ENCODE measurements at regions not wholly inside any gene's neighbourhood (a gene's known extent, or its start where the extent isn't known, plus 50 kb on each side); places are given as distances from the start of the nearest gene placed in this dataset.
A peak's percentile ranks its signal among the peaks of the same experiment; 100 is the strongest.

DNA sequence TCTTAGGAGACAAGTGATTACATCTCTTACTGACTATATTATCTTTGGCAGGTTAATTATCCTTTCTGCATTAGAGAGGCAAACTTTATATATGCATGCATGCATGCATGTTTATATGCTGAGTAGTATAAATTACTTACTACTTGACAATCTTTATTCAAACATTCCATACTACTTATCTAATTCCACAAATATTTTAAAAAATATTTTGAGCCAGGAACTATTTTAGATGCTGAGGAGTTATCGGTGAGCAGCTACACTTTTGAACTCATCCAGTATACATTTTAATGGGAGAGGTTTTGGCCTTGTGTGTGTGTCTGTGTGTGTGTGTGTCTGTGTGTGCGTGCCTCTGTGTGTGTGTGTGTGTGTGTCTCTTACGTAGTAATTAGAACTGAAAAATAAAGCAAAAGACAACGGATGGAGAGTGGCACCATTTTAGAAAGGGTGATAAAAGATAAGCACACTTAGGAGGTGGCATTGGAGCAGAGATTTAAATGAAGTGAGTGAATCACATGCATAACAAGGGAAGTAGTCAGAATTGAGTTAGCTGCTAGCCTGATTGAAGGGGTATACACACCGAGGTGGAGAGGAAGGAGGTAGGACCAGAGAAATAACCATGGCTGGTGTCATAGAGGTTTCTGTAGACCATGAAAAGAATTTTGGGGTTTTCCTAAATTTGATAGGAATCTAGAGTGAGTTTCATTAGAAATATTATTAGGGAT is 1488.4 kb downstream of the MRPL39 start:
- H4K8ac ChIP-seq (ENCODE audit: low read depth, low read length), result no peak overlapping the region
- no peak overlapping the region for H2AK5ac ChIP-seq (ENCODE audit: low read length)
- no peaks in the 10 kb centered on the region for H3K4me1 ChIP-seq (ENCODE audit: control insufficient read depth, low read depth, low read length)
- H3K18ac ChIP-seq (ENCODE audit: low read length), result no peak overlapping the region
- H3K79me1 ChIP-seq (ENCODE audit: low read length), result no peaks in the 10 kb centered on the region
- no peaks in the 10 kb centered on the region for H3K27me3 ChIP-seq (ENCODE audit: insufficient read depth, low read length, poor library complexity)
- peak; percentile 2 for DNase-seq
- H3K36me3 ChIP-seq (ENCODE audit: control insufficient read depth, insufficient read depth, low read length), result no peaks in the 10 kb centered on the region
- H3K56ac ChIP-seq (ENCODE audit: low read length), result no peak overlapping the region
- H3K4ac ChIP-seq (ENCODE audit: low read depth, low read length), result no peak overlapping the region
- no peak overlapping the region for H3K4me3 ChIP-seq (ENCODE audit: low read length)
- H2BK5ac ChIP-seq (ENCODE audit: low read length), result no peak overlapping the region
- no peaks in the 10 kb centered on the region for H3K79me2 ChIP-seq (ENCODE audit: control insufficient read depth, insufficient read depth, low read length)
- no peak overlapping the region for H3K23ac ChIP-seq (ENCODE audit: low read length)
- WGBS (ENCODE audit: extremely low coverage, insufficient coverage, low lambda C conversion rate), result no CpG with 5 or more reads among the region's 5 CpGs
- no peak overlapping the region for H4K5ac ChIP-seq (ENCODE audit: low read length)
- no peak overlapping the region for H2BK15ac ChIP-seq (replicated peaks; ENCODE audit: low read depth)
- H3K4me2 ChIP-seq (ENCODE audit: low read length), result no peak overlapping the region
- no peak overlapping the region for H3K27ac ChIP-seq (ENCODE audit: low read depth, low read length)
- no peak overlapping the region for H3K9ac ChIP-seq (ENCODE audit: low read length)
- H2BK120ac ChIP-seq (ENCODE audit: low read depth, low read length), result no peak overlapping the region

DNA sequence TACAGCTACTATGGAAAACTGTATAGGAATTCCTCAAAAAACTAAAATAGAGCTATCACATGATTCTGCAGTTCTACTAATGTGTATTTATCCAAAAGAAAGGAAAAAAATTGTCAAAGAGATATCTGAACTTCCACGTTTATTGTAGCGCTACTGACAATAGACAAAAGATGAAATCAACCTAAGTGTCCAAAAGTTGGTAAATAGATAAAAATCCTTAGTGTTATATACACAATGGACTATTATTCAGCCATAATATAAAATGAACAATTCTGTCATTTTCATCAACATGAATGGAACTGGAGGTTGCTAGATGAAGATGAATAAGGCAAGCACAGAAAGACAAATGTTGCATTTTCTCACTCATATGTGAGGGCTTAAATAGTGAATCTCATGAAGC is 1492.1 kb downstream of the MRPL39 start:
- Histone ChIP-seq H3K27me3 (ENCODE audit: insufficient read depth, low read length, poor library complexity) (no peaks in the 10 kb centered on the region), H3K56ac (ENCODE audit: low read length) (no peak overlapping the region), H3K27ac (ENCODE audit: low read depth, low read length) (no peak overlapping the region), H4K8ac (ENCODE audit: low read depth, low read length) (no peak overlapping the region), H3K18ac (ENCODE audit: low read length) (no peak overlapping the region), H2BK15ac (replicated peaks; ENCODE audit: low read depth) (no peak overlapping the region), H3K79me1 (ENCODE audit: low read length) (no peaks in the 10 kb centered on the region), H3K4me1 (ENCODE audit: control insufficient read depth, low read depth, low read length) (no peaks in the 10 kb centered on the region), H2BK120ac (ENCODE audit: low read depth, low read length) (no peak overlapping the region), H2AK5ac (ENCODE audit: low read length) (no peak overlapping the region), H4K5ac (ENCODE audit: low read length) (no peak overlapping the region), H3K79me2 (ENCODE audit: control insufficient read depth, insufficient read depth, low read length) (no peaks in the 10 kb centered on the region), H2BK5ac (ENCODE audit: low read length) (no peak overlapping the region), H3K4me2 (ENCODE audit: low read length) (no peak overlapping the region), H3K4me3 (ENCODE audit: low read length) (no peak overlapping the region), H3K4ac (ENCODE audit: low read depth, low read length) (no peak overlapping the region), H3K23ac (ENCODE audit: low read length) (no peak overlapping the region), H3K9ac (ENCODE audit: low read length) (no peak overlapping the region), H3K36me3 (ENCODE audit: control insufficient read depth, insufficient read depth, low read length) (no peaks in the 10 kb centered on the region)
- no peak for DNase-seq
- no CpG with 5 or more reads among the region's 2 CpGs for WGBS (ENCODE audit: extremely low coverage, insufficient coverage, low lambda C conversion rate)

DNA sequence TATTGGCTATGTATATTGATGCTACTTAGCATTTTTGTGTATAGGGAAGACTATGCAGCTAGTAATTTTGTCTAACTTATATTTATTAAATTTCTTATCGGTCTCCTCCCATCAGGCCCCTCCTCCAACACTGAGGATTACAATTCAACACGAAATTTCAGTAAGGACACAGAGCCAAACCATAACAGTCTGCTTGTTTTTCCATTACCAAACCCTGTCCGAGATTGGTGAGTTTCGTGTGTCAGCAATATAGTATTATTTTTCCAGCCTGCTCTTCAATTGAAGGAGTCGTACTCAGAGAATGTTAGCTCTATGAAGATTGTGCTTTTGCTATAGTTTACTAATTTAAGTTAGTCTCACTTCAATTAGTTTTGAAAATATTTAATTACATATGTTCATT is 1495.3 kb downstream of the MRPL39 start:
- Histone ChIP-seq H3K23ac (ENCODE audit: low read length) (no peak overlapping the region), H3K36me3 (ENCODE audit: control insufficient read depth, insufficient read depth, low read length) (no peaks in the 10 kb centered on the region), H4K8ac (ENCODE audit: low read depth, low read length) (no peak overlapping the region), H2BK120ac (ENCODE audit: low read depth, low read length) (no peak overlapping the region), H3K79me2 (ENCODE audit: control insufficient read depth, insufficient read depth, low read length) (no peaks in the 10 kb centered on the region), H4K5ac (ENCODE audit: low read length) (no peak overlapping the region), H3K27ac (ENCODE audit: low read depth, low read length) (no peak overlapping the region), H2AK5ac (ENCODE audit: low read length) (no peak overlapping the region), H3K79me1 (ENCODE audit: low read length) (no peaks in the 10 kb centered on the region), H3K4me3 (ENCODE audit: low read length) (no peak overlapping the region), H3K27me3 (ENCODE audit: insufficient read depth, low read length, poor library complexity) (no peaks in the 10 kb centered on the region), H3K56ac (ENCODE audit: low read length) (no peak overlapping the region), H3K18ac (ENCODE audit: low read length) (no peak overlapping the region), H2BK15ac (replicated peaks; ENCODE audit: low read depth) (no peak overlapping the region), H3K9ac (ENCODE audit: low read length) (no peak overlapping the region), H3K4me1 (ENCODE audit: control insufficient read depth, low read depth, low read length) (no peaks in the 10 kb centered on the region), H3K4ac (ENCODE audit: low read depth, low read length) (no peak overlapping the region), H3K4me2 (ENCODE audit: low read length) (no peak overlapping the region), H2BK5ac (ENCODE audit: low read length) (no peak overlapping the region)
- WGBS (ENCODE audit: extremely low coverage, insufficient coverage, low lambda C conversion rate), result no CpG with 5 or more reads among the region's 5 CpGs
- DNase-seq, result no peak

DNA sequence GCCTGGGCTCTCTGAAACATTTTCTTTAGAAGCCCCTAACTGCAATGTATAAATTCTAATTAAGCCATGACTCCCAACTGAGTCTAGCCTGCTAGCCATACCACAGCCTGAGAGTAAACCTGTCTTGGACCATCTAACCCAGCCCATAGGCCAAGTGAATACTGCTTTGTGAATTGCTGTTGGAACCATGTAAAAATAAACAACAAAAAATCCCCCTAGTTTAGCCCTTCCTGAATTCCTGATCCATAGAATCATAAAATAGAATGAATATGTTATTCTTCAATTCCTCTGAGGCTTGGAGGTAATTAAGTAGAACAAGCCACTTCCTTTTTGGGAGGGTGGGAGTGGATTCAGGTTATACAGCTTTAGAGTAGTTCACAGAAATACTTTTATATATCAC is 1496.4 kb downstream of the MRPL39 start:
- H3K18ac ChIP-seq (ENCODE audit: low read length), result no peak overlapping the region
- no peak overlapping the region for H3K4me3 ChIP-seq (ENCODE audit: low read length)
- no peaks in the 10 kb centered on the region for H3K4me1 ChIP-seq (ENCODE audit: control insufficient read depth, low read depth, low read length)
- no peak overlapping the region for H3K56ac ChIP-seq (ENCODE audit: low read length)
- H3K4ac ChIP-seq (ENCODE audit: low read depth, low read length), result no peak overlapping the region
- no peak overlapping the region for H3K27ac ChIP-seq (ENCODE audit: low read depth, low read length)
- no peak for DNase-seq
- H2BK120ac ChIP-seq (ENCODE audit: low read depth, low read length), result no peak overlapping the region
- no peaks in the 10 kb centered on the region for H3K79me2 ChIP-seq (ENCODE audit: control insufficient read depth, insufficient read depth, low read length)
- H3K4me2 ChIP-seq (ENCODE audit: low read length), result no peak overlapping the region
- H3K27me3 ChIP-seq (ENCODE audit: insufficient read depth, low read length, poor library complexity), result no peaks in the 10 kb centered on the region
- H4K5ac ChIP-seq (ENCODE audit: low read length), result no peak overlapping the region
- H3K79me1 ChIP-seq (ENCODE audit: low read length), result no peaks in the 10 kb centered on the region
- H4K8ac ChIP-seq (ENCODE audit: low read depth, low read length), result no peak overlapping the region
- H2BK5ac ChIP-seq (ENCODE audit: low read length), result no peak overlapping the region
- H3K9ac ChIP-seq (ENCODE audit: low read length), result no peak overlapping the region
- no peak overlapping the region for H2BK15ac ChIP-seq (replicated peaks; ENCODE audit: low read depth)
- no peaks in the 10 kb centered on the region for H3K36me3 ChIP-seq (ENCODE audit: control insufficient read depth, insufficient read depth, low read length)
- H2AK5ac ChIP-seq (ENCODE audit: low read length), result no peak overlapping the region
- no peak overlapping the region for H3K23ac ChIP-seq (ENCODE audit: low read length)

- Histone ChIP-seq H3K23ac (ENCODE audit: low read length) (no peak overlapping the region), H4K5ac (ENCODE audit: low read length) (no peak overlapping the region), H4K8ac (ENCODE audit: low read depth, low read length) (no peak overlapping the region), H3K56ac (ENCODE audit: low read length) (no peak overlapping the region), H3K27ac (ENCODE audit: low read depth, low read length) (no peak overlapping the region), H3K4me2 (ENCODE audit: low read length) (no peak overlapping the region), H3K79me1 (ENCODE audit: low read length) (no peaks in the 10 kb centered on the region), H3K18ac (ENCODE audit: low read length) (no peak overlapping the region), H3K4me3 (ENCODE audit: low read length) (no peak overlapping the region), H2BK5ac (ENCODE audit: low read length) (no peak overlapping the region), H3K9ac (ENCODE audit: low read length) (no peak overlapping the region), H2BK120ac (ENCODE audit: low read depth, low read length) (no peak overlapping the region), H3K79me2 (ENCODE audit: control insufficient read depth, insufficient read depth, low read length) (no peaks in the 10 kb centered on the region), H2AK5ac (ENCODE audit: low read length) (no peak overlapping the region), H3K4me1 (ENCODE audit: control insufficient read depth, low read depth, low read length) (no peaks in the 10 kb centered on the region), H3K4ac (ENCODE audit: low read depth, low read length) (no peak overlapping the region), H3K27me3 (ENCODE audit: insufficient read depth, low read length, poor library complexity) (no peaks in the 10 kb centered on the region), H3K36me3 (ENCODE audit: control insufficient read depth, insufficient read depth, low read length) (no peaks in the 10 kb centered on the region), H2BK15ac (replicated peaks; ENCODE audit: low read depth) (no peak overlapping the region)
- WGBS (ENCODE audit: extremely low coverage, insufficient coverage, low lambda C conversion rate), result no CpG with 5 or more reads among the region's 1 CpG
- no peak for DNase-seq
Observed at GRCh38 chr21:24097181-24097580, 1510.1 kb downstream of the MRPL39 start.

- Histone ChIP-seq H2BK15ac (replicated peaks; ENCODE audit: low read depth) (no peak overlapping the region), H3K4me1 (ENCODE audit: control insufficient read depth, low read depth, low read length) (no peaks in the 10 kb centered on the region), H4K8ac (ENCODE audit: low read depth, low read length) (no peak overlapping the region)
Observed at GRCh38 chr21:24096651-24097050, 1510.6 kb downstream of the MRPL39 start.

More at GRCh38 chr21:24096651-24097050, 1510.6 kb downstream of the MRPL39 start:
- DNase-seq, result no peak
- H3K9ac ChIP-seq (ENCODE audit: low read length), result no peak overlapping the region
- no peak overlapping the region for H3K4me2 ChIP-seq (ENCODE audit: low read length)
- no peak overlapping the region for H2BK5ac ChIP-seq (ENCODE audit: low read length)
- no peak overlapping the region for H3K18ac ChIP-seq (ENCODE audit: low read length)
- H3K79me2 ChIP-seq (ENCODE audit: control insufficient read depth, insufficient read depth, low read length), result no peaks in the 10 kb centered on the region
- no peaks in the 10 kb centered on the region for H3K36me3 ChIP-seq (ENCODE audit: control insufficient read depth, insufficient read depth, low read length)
- no CpG with 5 or more reads among the region's 1 CpG for WGBS (ENCODE audit: extremely low coverage, insufficient coverage, low lambda C conversion rate)
- H3K23ac ChIP-seq (ENCODE audit: low read length), result no peak overlapping the region
- H4K5ac ChIP-seq (ENCODE audit: low read length), result no peak overlapping the region
- H3K27ac ChIP-seq (ENCODE audit: low read depth, low read length), result no peak overlapping the region
- H3K79me1 ChIP-seq (ENCODE audit: low read length), result no peaks in the 10 kb centered on the region
- H3K4me3 ChIP-seq (ENCODE audit: low read length), result no peak overlapping the region
- no peak overlapping the region for H3K56ac ChIP-seq (ENCODE audit: low read length)
- H2AK5ac ChIP-seq (ENCODE audit: low read length), result no peak overlapping the region
- no peak overlapping the region for H2BK120ac ChIP-seq (ENCODE audit: low read depth, low read length)
- H3K27me3 ChIP-seq (ENCODE audit: insufficient read depth, low read length, poor library complexity), result no peaks in the 10 kb centered on the region
- no peak overlapping the region for H3K4ac ChIP-seq (ENCODE audit: low read depth, low read length)
